A673 (cell line): ENCODE measurements at regions not wholly inside any gene's neighbourhood (a gene's known extent, or its start where the extent isn't known, plus 50 kb on each side); places are given as distances from the start of the nearest gene placed in this dataset.

Source experiments
- BruUV-seq: library from RNA; stranded (reverse); fragments of 400-500 nt; replicated peaks from 2 replicates; lab custom pipeline; 2021; lab: Mats Ljungman, UMichigan
- CTCF ChIA-PET: fragments of 300-600 bp; sonication (Branson Sonifier 250); formaldehyde crosslinking; loops from one replicate; lab custom pipeline; 2022; ENCODE audit warnings: antibody characterized with exemption; lab: Charles Lee
- POLR2A ChIA-PET: fragments of 300-600 bp; sonication (Branson Sonifier 250); formaldehyde crosslinking; loops from one replicate; lab custom pipeline; 2022; ENCODE audit warnings: antibody characterized with exemption; ENCODE audit not compliant: low non-redundant PET; lab: Charles Lee
- DNase-seq: peaks from one replicate; pipeline ENCODE4 v3.0.0-alpha.2; 2015; ENCODE audit warnings: low spot score
- H3K27ac ChIP-seq: fragments of 200-600 bp; sonication (generic); 2 replicates; pipeline ENCODE4 v1.5.1; 2016; ENCODE audit warnings: mixed run types, low read depth, mild to moderate bottlenecking, mixed read lengths, antibody characterized with exemption, low read length; ENCODE audit not compliant: poor library complexity, severe bottlenecking
- H3K27me3 ChIP-seq: fragments of 200-600 bp; sonication (generic); replicated peaks from 2 replicates; pipeline ENCODE4 v1.6.1; 2017; ENCODE audit warnings: mixed run types, low read depth, mild to moderate bottlenecking, mixed read lengths, antibody characterized with exemption, low read length; ENCODE audit not compliant: insufficient read depth, poor library complexity
- H3K36me3 ChIP-seq: fragments of 200-600 bp; sonication (generic); 2 replicates; pipeline ENCODE4 v1.6.1; 2016; ENCODE audit warnings: mixed run types, mild to moderate bottlenecking, mixed read lengths, antibody characterized with exemption, low read length; ENCODE audit not compliant: insufficient read depth, poor library complexity, severe bottlenecking
- H3K4me1 ChIP-seq: fragments of 200-600 bp; sonication (generic); 2 replicates; pipeline ENCODE4 v1.6.1; 2017; ENCODE audit warnings: mixed run types, mild to moderate bottlenecking, mixed read lengths, antibody characterized with exemption, low read length; ENCODE audit not compliant: insufficient read depth, poor library complexity, severe bottlenecking
- H3K4me3 ChIP-seq: fragments of 200-600 bp; sonication (generic); 2 replicates; pipeline ENCODE4 v1.5.1; 2016; ENCODE audit warnings: low read depth, mixed run types, mild to moderate bottlenecking, mixed read lengths, low read length; ENCODE audit not compliant: poor library complexity, severe bottlenecking
- H3K9me3 ChIP-seq: fragments of 200-600 bp; sonication (generic); 2 replicates; pipeline ENCODE4 v1.6.1; 2016; ENCODE audit warnings: mixed run types, low read depth, mild to moderate bottlenecking, mixed read lengths, antibody characterized with exemption, low read length; ENCODE audit not compliant: poor library complexity, severe bottlenecking
- EZH2 ChIP-seq: fragments of 200-600 bp; sonication (generic); IDR thresholded peaks from 2 replicates; pipeline ENCODE4 v1.6.1; 2017; ENCODE audit warnings: borderline replicate concordance, low read depth, mild to moderate bottlenecking, mixed read lengths, antibody characterized with exemption, low read length; ENCODE audit not compliant: poor library complexity, severe bottlenecking
- intact Hi-C: fragments of 100-400 bp; cut with micrococcal nuclease; formaldehyde crosslinking; loops from one replicate; pipeline ENCODE4 v1.10.0; 2022; ENCODE audit not compliant: unreplicated experiment
- TF ChIP-seq, protein P1 (sequence below): fragments of 300-800, 200-600 bp; sonication (generic); conservative IDR thresholded peaks from 2 replicates; pipeline ENCODE4 v1.5.1; 2017; ENCODE audit warnings: low read depth, mild to moderate bottlenecking, antibody characterized with exemption, low read length, moderate library complexity, mixed read lengths

DNA sequence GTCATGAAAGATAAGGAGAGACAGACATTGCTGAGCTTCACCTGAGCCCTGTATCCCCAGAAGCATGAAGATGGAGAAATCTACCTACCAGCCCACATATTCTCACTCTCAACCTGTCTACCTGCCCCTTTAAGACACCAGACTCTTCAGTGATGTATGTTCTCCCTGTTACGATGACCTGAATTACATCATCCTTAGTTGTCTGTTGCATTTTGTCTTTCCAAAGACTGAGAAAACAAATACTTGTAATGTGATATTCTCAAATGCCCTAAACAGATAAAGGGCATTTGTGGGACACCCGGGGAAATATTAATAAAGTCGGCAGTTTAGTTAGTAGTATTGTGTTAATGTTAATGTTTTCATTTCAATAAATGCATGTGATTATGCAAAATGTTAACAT lies 305.8 kb upstream of the IGFBP3 start:
- TF ChIP-seq EZH2, result no peak
- TF ChIP-seq, protein P1, sequence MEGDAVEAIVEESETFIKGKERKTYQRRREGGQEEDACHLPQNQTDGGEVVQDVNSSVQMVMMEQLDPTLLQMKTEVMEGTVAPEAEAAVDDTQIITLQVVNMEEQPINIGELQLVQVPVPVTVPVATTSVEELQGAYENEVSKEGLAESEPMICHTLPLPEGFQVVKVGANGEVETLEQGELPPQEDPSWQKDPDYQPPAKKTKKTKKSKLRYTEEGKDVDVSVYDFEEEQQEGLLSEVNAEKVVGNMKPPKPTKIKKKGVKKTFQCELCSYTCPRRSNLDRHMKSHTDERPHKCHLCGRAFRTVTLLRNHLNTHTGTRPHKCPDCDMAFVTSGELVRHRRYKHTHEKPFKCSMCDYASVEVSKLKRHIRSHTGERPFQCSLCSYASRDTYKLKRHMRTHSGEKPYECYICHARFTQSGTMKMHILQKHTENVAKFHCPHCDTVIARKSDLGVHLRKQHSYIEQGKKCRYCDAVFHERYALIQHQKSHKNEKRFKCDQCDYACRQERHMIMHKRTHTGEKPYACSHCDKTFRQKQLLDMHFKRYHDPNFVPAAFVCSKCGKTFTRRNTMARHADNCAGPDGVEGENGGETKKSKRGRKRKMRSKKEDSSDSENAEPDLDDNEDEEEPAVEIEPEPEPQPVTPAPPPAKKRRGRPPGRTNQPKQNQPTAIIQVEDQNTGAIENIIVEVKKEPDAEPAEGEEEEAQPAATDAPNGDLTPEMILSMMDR, result no peak
- no peak for DNase-seq
- POLR2A ChIA-PET, result no interaction called here

DNA sequence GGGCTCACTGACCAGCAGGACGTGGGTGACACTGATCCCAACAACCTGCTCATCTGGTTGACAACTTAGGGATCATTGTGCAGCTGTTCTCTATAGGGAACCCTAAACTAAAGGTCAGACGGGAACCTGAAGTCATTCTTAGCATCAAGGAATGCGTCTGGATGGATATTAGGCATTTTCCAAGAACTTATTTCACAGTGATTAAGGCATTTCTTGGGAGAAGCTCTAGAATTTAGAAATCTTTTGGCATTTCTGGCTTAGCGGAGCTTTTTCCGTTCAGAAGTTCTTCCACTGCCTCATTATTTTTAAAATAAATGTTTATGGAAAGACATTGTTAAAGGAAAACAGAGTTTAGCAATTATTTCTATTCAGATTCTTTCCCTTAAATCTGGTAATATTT lies 303.3 kb upstream of the IGFBP3 start:
- Histone ChIP-seq H3K27me3 (no peaks in the 10 kb centered on the region), H3K9me3 (peaks cover 3% of the 10 kb centered on the region), H3K27ac (no peak overlapping the region), H3K4me1 (no peaks in the 10 kb centered on the region), H3K4me3 (no peak overlapping the region), H3K36me3 (no peaks in the 10 kb centered on the region)
- CTCF ChIA-PET, result no interaction called here
- intact Hi-C loops, result no loop called here
- TF ChIP-seq EZH2, result no peak
- TF ChIP-seq, protein P1, result no peak
- POLR2A ChIA-PET, result no interaction called here
- no TSS peak for BruUV-seq
- DNase-seq, result no peak

More for the DNA sequence above, 305.8 kb upstream of the IGFBP3 start:
- Histone ChIP-seq H3K27me3 (no peaks in the 10 kb centered on the region), H3K9me3 (peaks cover 3% of the 10 kb centered on the region), H3K4me3 (no peak overlapping the region), H3K27ac (no peak overlapping the region), H3K36me3 (no peaks in the 10 kb centered on the region), H3K4me1 (no peaks in the 10 kb centered on the region)
- no TSS peak for BruUV-seq
- intact Hi-C loops, result no loop called here
- CTCF ChIA-PET, result no interaction called here

DNA sequence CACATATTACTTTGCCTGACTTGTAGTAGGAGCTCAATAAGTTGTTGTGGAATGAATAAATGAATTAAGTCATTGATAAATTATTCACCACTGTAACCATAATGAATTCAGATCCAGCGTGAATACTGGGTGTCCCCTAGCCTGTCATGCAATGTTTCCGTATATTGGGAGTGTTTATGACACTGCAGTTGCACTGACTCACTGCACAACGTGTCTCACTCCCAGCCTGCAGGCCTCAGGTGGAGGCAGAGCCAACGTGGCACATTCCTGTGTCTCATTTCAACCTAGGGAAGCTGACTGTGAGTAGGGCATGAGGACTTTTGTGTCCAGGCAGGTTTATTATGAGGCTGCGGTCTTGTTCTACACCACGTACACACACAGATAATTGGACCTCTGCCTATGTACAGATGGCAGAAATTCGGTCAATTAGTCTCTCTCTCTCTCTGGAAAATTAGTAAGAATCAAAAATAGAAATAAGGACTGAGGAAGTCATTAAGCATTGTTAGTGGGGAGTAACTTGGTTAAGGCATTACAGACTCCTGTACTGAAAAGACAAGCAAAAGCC lies 299.1 kb upstream of the IGFBP3 start:
- Histone ChIP-seq H3K4me3 (no peak overlapping the region), H3K36me3 (no peaks in the 10 kb centered on the region), H3K4me1 (no peaks in the 10 kb centered on the region), H3K27ac (no peak overlapping the region), H3K9me3 (peaks cover 3% of the 10 kb centered on the region), H3K27me3 (no peaks in the 10 kb centered on the region)
- no peak for DNase-seq
- BruUV-seq, result no TSS peak
- POLR2A ChIA-PET, result no interaction called here
- CTCF ChIA-PET, result no interaction called here
- intact Hi-C loops, result no loop called here
- no peak for TF ChIP-seq EZH2
- TF ChIP-seq, protein P1, result no peak
